T-cell (primary cell): ENCODE measurements at regions not wholly inside any gene's neighbourhood (a gene's known extent, or its start where the extent isn't known, plus 50 kb on each side); places are given as distances from the start of the nearest gene placed in this dataset.

Experiments used
- ATAC-seq, 4 experiments: fragments of 200-7000 bp in 3 of 4; fragments of 150-1000 bp in 1 of 4; cut with Tn5 transposase; replicated peaks in 1 of 4; 1 replicate in 3 of 4; 2 replicates in 1 of 4; pipeline ENCODE4 v1.10.0; 2021; ENCODE audit warnings: moderate library complexity in 3 of 4, mild to moderate bottlenecking in 2 of 4, moderate number of reproducible peaks in 1 of 4
- CTCF ChIA-PET, 2 donors: fragments of 300-600 bp; sonication (Branson Sonifier 250); formaldehyde crosslinking; loops; one replicate each; lab custom pipeline; 2022; ENCODE audit warnings: antibody characterized with exemption in 2 of 2; lab: Charles Lee
- POLR2A ChIA-PET, 2 donors: fragments of 300-600 bp; sonication (Branson Sonifier 250); formaldehyde crosslinking; loops; one replicate each; lab custom pipeline; 2022; ENCODE audit warnings: antibody characterized with exemption in 2 of 2; lab: Charles Lee
- DNase-seq, 35 experiments: peaks; one replicate each; pipeline versions ENCODE4 v3.0.0 to v3.0.0-alpha.2; 2013 to 2023
- H3K27ac ChIP-seq: one replicate; pipeline ENCODE4 v1.5.1; 2013; ENCODE audit warnings: low read length
- H3K27me3 ChIP-seq, 2 experiments: replicated peaks in 1 of 2; 1 replicate in 1 of 2; 2 replicates in 1 of 2; pipeline versions ENCODE4 v1.6.1 to v1.7.0; 2013; ENCODE audit warnings: low read length in 1 of 2, mixed read lengths in 1 of 2; ENCODE audit not compliant: control insufficient read depth in 2 of 2, insufficient read depth in 2 of 2; ENCODE audit errors: extremely low read depth in 1 of 2
- H3K36me3 ChIP-seq, 2 donors: 1 replicate in 1 of 2; 2 replicates in 1 of 2; pipeline versions ENCODE4 v1.6.1 to v1.7.0; 2013; ENCODE audit warnings: low read length in 1 of 2; ENCODE audit not compliant: control insufficient read depth in 2 of 2, insufficient read depth in 1 of 2; ENCODE audit errors: extremely low read depth in 1 of 2
- H3K4me1 ChIP-seq, 2 experiments: 1 replicate in 1 of 2; 2 replicates in 1 of 2; pipeline versions ENCODE4 v1.6.1 to v1.7.0; 2013; ENCODE audit warnings: low read length in 2 of 2, mixed read lengths in 1 of 2; ENCODE audit not compliant: insufficient read depth in 2 of 2, control insufficient read depth in 1 of 2; ENCODE audit errors: extremely low read depth in 1 of 2
- H3K4me3 ChIP-seq, 2 donors: 1 replicate in 1 of 2; 2 replicates in 1 of 2; pipeline versions ENCODE4 v1.5.1 to v1.7.0; 2013; ENCODE audit warnings: mild to moderate bottlenecking in 2 of 2, low read length in 1 of 2, moderate library complexity in 1 of 2; ENCODE audit not compliant: control insufficient read depth in 1 of 2; ENCODE audit errors: extremely low read depth in 1 of 2
- H3K9me3 ChIP-seq: 2 replicates; pipeline ENCODE4 v1.7.0; 2013
- H3K27ac Mint-ChIP-seq, 2 donors: one replicate each; pipeline ENCODE4 v1.8.0; 2020 to 2021; ENCODE audit warnings: mild to moderate bottlenecking in 2 of 2, mixed read lengths in 2 of 2
- H3K27me3 Mint-ChIP-seq, 2 donors: one replicate each; pipeline ENCODE4 v1.8.0; 2021 to 2022; ENCODE audit warnings: mixed read lengths in 2 of 2
- H3K36me3 Mint-ChIP-seq: one replicate; pipeline ENCODE4 v1.8.0; 2021; ENCODE audit warnings: mixed read lengths
- H3K4me1 Mint-ChIP-seq, 3 donors: one replicate each; pipeline ENCODE4 v1.8.0; 2020 to 2022; ENCODE audit warnings: mixed read lengths in 3 of 3, mild to moderate bottlenecking in 1 of 3
- H3K4me3 Mint-ChIP-seq, 3 donors: one replicate each; pipeline ENCODE4 v1.8.0; 2020 to 2022; ENCODE audit warnings: mild to moderate bottlenecking in 3 of 3, mixed read lengths in 3 of 3, moderate library complexity in 3 of 3
- H3K9me3 Mint-ChIP-seq, 3 donors: one replicate each; pipeline ENCODE4 v1.8.0; 2020 to 2022; ENCODE audit warnings: mixed read lengths in 3 of 3
- WGBS: methylation state at CpG from one replicate; pipeline ENCODE4 v1.1.5; 2013; ENCODE audit warnings: missing lambda C conversion rate; ENCODE audit not compliant: insufficient coverage; 5-methylcytosine and 5-hydroxymethylcytosine counted together

- Histone ChIP-seq H3K4me3 (no peak overlapping the region), H3K4me1 (no peaks in the 10 kb centered on the region), H3K9me3 (no peaks in the 10 kb centered on the region), H3K36me3 (no peaks in the 10 kb centered on the region), H3K27me3 (peaks cover 0 to 14% of the 10 kb centered on the region in 2 experiments), H3K27ac (no peak overlapping the region)
- ATAC-seq (no peak), DNase-seq (no peak)
- ChIA-PET POLR2A (no interaction called here), CTCF (no interaction called here)
- H3K27me3 Mint-ChIP-seq: peaks cover 0 to 3% of the 10 kb centered on the region in 2 donors
- H3K4me1 Mint-ChIP-seq: peaks cover 0 to 7% (median 3%) of the 10 kb centered on the region in 3 donors
- no peaks in the 10 kb centered on the region for H3K36me3 Mint-ChIP-seq
- no peaks in the 10 kb centered on the region for H3K9me3 Mint-ChIP-seq
- no peak overlapping the region for H3K27ac Mint-ChIP-seq
- H3K4me3 Mint-ChIP-seq: no peak overlapping the region
- 94% methylated on average over 2 of the region's 6 CpGs for WGBS
These were observed 485.3 kb upstream of the ADARB2 start for GRCh38 chr10:2222631-2223030.

- H3K27ac ChIP-seq: no peak overlapping the region
- no peaks in the 10 kb centered on the region for H3K36me3 ChIP-seq
- DNase-seq: no peak
- no peaks in the 10 kb centered on the region for H3K27me3 ChIP-seq
- Mint-ChIP-seq H3K27me3 (peaks cover 8 to 15% of the 10 kb centered on the region in 2 donors), H3K4me3 (no peak overlapping the region), H3K4me1 (no peaks in the 10 kb centered on the region), H3K27ac (no peak overlapping the region), H3K36me3 (no peaks in the 10 kb centered on the region), H3K9me3 (no peaks in the 10 kb centered on the region)
- no peaks in the 10 kb centered on the region for H3K4me1 ChIP-seq
- H3K4me3 ChIP-seq: no peak overlapping the region
- POLR2A ChIA-PET: no interaction called here
- CTCF ChIA-PET: no interaction called here
- H3K9me3 ChIP-seq: no peaks in the 10 kb centered on the region
- no peak for ATAC-seq
- WGBS: 43% methylated on average over 4 of the region's 10 CpGs
These were observed 477.5 kb upstream of the ADARB2 start for GRCh38 chr10:2214805-2215204.

- no peaks in the 10 kb centered on the region for H3K4me1 Mint-ChIP-seq
- H3K27me3 ChIP-seq: no peaks in the 10 kb centered on the region
- no peak overlapping the region for H3K27ac Mint-ChIP-seq
- no peaks in the 10 kb centered on the region for H3K9me3 Mint-ChIP-seq
- no peaks in the 10 kb centered on the region for H3K4me1 ChIP-seq
- no peaks in the 10 kb centered on the region for H3K9me3 ChIP-seq
- DNase-seq (no peak), ATAC-seq (no peak)
- H3K36me3 ChIP-seq: no peaks in the 10 kb centered on the region
- H3K4me3 ChIP-seq: no peak overlapping the region
- H3K36me3 Mint-ChIP-seq: no peaks in the 10 kb centered on the region
- ChIA-PET POLR2A (no interaction called here), CTCF (no interaction called here)
- WGBS: 85% methylated on average over 10 of the region's 12 CpGs
- peaks cover 8 to 15% of the 10 kb centered on the region in 2 donors for H3K27me3 Mint-ChIP-seq
- no peak overlapping the region for H3K4me3 Mint-ChIP-seq
- H3K27ac ChIP-seq: no peak overlapping the region
These were observed 476.8 kb upstream of the ADARB2 start for GRCh38 chr10:2214092-2214491.

- Mint-ChIP-seq H3K27me3 (peaks cover 14 to 18% of the 10 kb centered on the region in 2 donors), H3K9me3 (no peaks in the 10 kb centered on the region), H3K36me3 (no peaks in the 10 kb centered on the region), H3K4me1 (no peaks in the 10 kb centered on the region), H3K27ac (no peak overlapping the region), H3K4me3 (no peak overlapping the region)
- Histone ChIP-seq H3K36me3 (no peaks in the 10 kb centered on the region), H3K27me3 (no peaks in the 10 kb centered on the region), H3K9me3 (no peaks in the 10 kb centered on the region), H3K27ac (no peak overlapping the region), H3K4me1 (no peaks in the 10 kb centered on the region), H3K4me3 (no peak overlapping the region)
- ATAC-seq: no peak
- POLR2A ChIA-PET: no interaction called here
- CTCF ChIA-PET: no interaction called here
- no peak for DNase-seq
- 76% methylated on average over 2 of the region's 11 CpGs for WGBS
These were observed 475.0 kb upstream of the ADARB2 start for GRCh38 chr10:2212244-2212834.

GRCh38 chr10:2210088-2210487 lies 472.8 kb upstream of the ADARB2 start:
- POLR2A ChIA-PET: no interaction called here
- Histone ChIP-seq H3K27ac (no peak overlapping the region), H3K9me3 (no peaks in the 10 kb centered on the region), H3K27me3 (no peaks in the 10 kb centered on the region), H3K36me3 (no peaks in the 10 kb centered on the region), H3K4me3 (no peak overlapping the region), H3K4me1 (no peaks in the 10 kb centered on the region)
- no peak for DNase-seq
- no peaks in the 10 kb centered on the region for H3K4me1 Mint-ChIP-seq
- WGBS: 66% methylated on average over 4 of the region's 7 CpGs
- CTCF ChIA-PET: no interaction called here
- H3K36me3 Mint-ChIP-seq: no peaks in the 10 kb centered on the region
- H3K27ac Mint-ChIP-seq: no peak overlapping the region
- no peaks in the 10 kb centered on the region for H3K9me3 Mint-ChIP-seq
- ATAC-seq: no peak
- no peak overlapping the region for H3K4me3 Mint-ChIP-seq
- H3K27me3 Mint-ChIP-seq: peaks cover 12 to 20% of the 10 kb centered on the region in 2 donors

GRCh38 chr10:2208106-2208505 lies 470.8 kb upstream of the ADARB2 start:
- Histone ChIP-seq H3K9me3 (no peaks in the 10 kb centered on the region), H3K27me3 (no peaks in the 10 kb centered on the region), H3K4me3 (no peak overlapping the region), H3K36me3 (no peaks in the 10 kb centered on the region), H3K27ac (no peak overlapping the region), H3K4me1 (no peaks in the 10 kb centered on the region)
- Mint-ChIP-seq H3K27ac (no peak overlapping the region), H3K9me3 (no peaks in the 10 kb centered on the region), H3K27me3 (peaks cover 9 to 18% of the 10 kb centered on the region in 2 donors), H3K36me3 (no peaks in the 10 kb centered on the region), H3K4me3 (no peak overlapping the region), H3K4me1 (no peaks in the 10 kb centered on the region)
- ChIA-PET CTCF (no interaction called here), POLR2A (no interaction called here)
- DNase-seq (no peak), ATAC-seq (no peak)
- WGBS: 58% methylated on average over 1 of the region's 7 CpGs
